Glutamatergic neuron (in vitro differentiated cells): ENCODE measurements at regions not wholly inside any gene's neighbourhood (a gene's known extent, or its start where the extent isn't known, plus 50 kb on each side); places are given as distances from the start of the nearest gene placed in this dataset.
"Not testable (repeated sequence)": the region's sequence is repeated elsewhere in the genome, so short reads cannot be mapped to it uniquely, and the experiment has no call there.

Experiments used
- DNase-seq: peaks from one replicate; pipeline ENCODE4 v3.0.0; 2022
- H3K27ac Mint-ChIP-seq: one replicate; pipeline ENCODE4 v1.8.0; 2020; ENCODE audit warnings: mild to moderate bottlenecking, mixed read lengths, inconsistent platforms; ENCODE audit not compliant: unreplicated experiment
- H3K27me3 Mint-ChIP-seq: one replicate; pipeline ENCODE4 v1.8.0; 2020; ENCODE audit warnings: mild to moderate bottlenecking, moderate library complexity, mixed read lengths, inconsistent platforms; ENCODE audit not compliant: unreplicated experiment
- H3K36me3 Mint-ChIP-seq: one replicate; pipeline ENCODE4 v1.8.0; 2020; ENCODE audit warnings: mild to moderate bottlenecking, mixed read lengths, inconsistent platforms; ENCODE audit not compliant: unreplicated experiment
- H3K4me1 Mint-ChIP-seq: one replicate; pipeline ENCODE4 v1.8.0; 2020; ENCODE audit warnings: mild to moderate bottlenecking, low read depth, mixed read lengths, inconsistent platforms; ENCODE audit not compliant: unreplicated experiment
- H3K4me3 Mint-ChIP-seq: one replicate; pipeline ENCODE4 v1.8.0; 2020; ENCODE audit warnings: mild to moderate bottlenecking, mixed read lengths, inconsistent platforms; ENCODE audit not compliant: unreplicated experiment
- H3K9me3 Mint-ChIP-seq: one replicate; pipeline ENCODE4 v1.8.0; 2020; ENCODE audit warnings: mild to moderate bottlenecking, moderate library complexity, mixed read lengths, inconsistent platforms; ENCODE audit not compliant: unreplicated experiment
- TF ChIP-seq, protein P1 (sequence below): fragments of 200-600 bp; sonication (generic); IDR thresholded peaks from one replicate; pipeline ENCODE4 v1.5.0; 2021; ENCODE audit not compliant: partially characterized antibody, unreplicated experiment

DNA sequence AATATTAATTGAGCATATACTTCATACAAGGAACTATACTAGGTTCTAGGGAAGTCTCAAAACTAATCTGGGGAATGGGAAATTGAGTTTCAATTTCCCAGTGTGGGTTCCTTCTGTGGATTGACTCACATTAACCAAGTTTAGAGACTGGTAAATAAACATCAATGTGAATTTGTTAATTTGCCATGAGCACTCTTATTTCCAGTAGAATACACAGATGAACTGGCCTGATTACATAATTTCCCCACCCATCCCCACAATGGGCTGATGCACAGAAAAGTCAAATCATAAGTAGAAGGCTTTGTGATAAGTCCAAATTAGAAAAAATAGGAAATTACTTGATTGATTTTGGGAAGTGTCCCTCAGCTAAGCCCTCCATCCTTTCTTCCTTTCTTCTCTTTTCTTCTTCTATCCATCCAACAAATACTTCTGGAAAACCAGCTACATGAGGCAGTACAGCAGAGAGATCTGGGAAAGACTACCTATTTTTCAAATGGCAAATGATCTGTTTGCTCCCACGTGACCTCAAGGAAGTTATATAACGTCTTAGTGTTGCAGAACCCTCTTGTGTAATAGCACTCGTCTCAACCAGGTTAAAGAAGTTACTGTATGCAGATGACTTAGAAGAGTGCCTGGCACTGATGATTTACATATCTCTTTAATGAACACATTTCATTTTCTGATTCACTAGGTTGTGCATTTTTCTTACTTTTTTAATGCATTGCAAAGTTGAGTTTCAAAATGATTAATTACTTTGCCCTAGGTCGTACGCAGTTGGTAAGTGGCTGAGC is 312.3 kb downstream of the SV2B start:
- H3K27ac Mint-ChIP-seq: no peak overlapping the region
- TF ChIP-seq, protein P1, sequence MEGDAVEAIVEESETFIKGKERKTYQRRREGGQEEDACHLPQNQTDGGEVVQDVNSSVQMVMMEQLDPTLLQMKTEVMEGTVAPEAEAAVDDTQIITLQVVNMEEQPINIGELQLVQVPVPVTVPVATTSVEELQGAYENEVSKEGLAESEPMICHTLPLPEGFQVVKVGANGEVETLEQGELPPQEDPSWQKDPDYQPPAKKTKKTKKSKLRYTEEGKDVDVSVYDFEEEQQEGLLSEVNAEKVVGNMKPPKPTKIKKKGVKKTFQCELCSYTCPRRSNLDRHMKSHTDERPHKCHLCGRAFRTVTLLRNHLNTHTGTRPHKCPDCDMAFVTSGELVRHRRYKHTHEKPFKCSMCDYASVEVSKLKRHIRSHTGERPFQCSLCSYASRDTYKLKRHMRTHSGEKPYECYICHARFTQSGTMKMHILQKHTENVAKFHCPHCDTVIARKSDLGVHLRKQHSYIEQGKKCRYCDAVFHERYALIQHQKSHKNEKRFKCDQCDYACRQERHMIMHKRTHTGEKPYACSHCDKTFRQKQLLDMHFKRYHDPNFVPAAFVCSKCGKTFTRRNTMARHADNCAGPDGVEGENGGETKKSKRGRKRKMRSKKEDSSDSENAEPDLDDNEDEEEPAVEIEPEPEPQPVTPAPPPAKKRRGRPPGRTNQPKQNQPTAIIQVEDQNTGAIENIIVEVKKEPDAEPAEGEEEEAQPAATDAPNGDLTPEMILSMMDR: no peak
- H3K27me3 Mint-ChIP-seq: no peaks in the 10 kb centered on the region
- H3K36me3 Mint-ChIP-seq: no peaks in the 10 kb centered on the region
- no peaks in the 10 kb centered on the region for H3K4me1 Mint-ChIP-seq
- H3K4me3 Mint-ChIP-seq: no peak overlapping the region
- no peak for DNase-seq
- H3K9me3 Mint-ChIP-seq: no peaks in the 10 kb centered on the region

DNA sequence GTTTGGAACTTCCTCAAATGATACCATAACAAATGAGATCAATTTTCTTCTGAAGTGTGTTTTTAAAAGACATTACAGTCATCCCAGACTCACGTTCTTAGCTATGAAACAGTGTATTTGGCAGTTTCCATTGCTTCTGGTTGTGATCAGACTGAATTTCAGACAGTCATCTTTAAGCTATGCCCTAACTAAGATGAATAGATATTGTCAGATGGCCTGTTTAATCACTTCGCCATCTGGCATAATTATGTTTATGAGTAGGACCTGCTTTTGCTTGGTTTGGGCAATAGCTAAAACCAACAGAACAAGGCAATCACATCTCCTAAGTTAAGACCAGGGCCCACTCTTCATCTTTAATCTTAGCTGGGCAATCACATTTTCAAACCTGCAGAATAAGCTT is 313.1 kb downstream of the SV2B start:
- Mint-ChIP-seq H3K27me3 (no peaks in the 10 kb centered on the region), H3K4me3 (no peak overlapping the region), H3K36me3 (no peaks in the 10 kb centered on the region), H3K27ac (no peak overlapping the region), H3K4me1 (no peaks in the 10 kb centered on the region), H3K9me3 (no peaks in the 10 kb centered on the region)
- no peak for DNase-seq
- TF ChIP-seq, protein P1: no peak

DNA sequence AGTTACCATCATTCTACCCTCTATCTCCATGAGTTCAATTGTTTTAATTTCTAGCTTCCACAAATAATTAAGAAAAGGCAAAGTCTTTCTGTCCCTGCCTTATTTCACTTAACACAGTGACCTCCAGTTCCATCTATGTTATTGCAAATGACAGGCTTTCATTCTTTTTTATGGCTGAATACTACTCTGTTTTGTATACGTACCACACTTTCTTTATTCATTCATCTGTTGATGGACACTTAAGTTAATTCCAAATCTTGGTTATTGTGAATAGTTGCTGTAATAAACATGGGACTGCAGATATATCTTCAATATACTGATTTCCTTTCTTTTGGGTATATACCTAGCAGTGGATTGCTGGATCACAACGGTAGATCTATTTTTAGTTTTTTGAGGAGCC is 314.1 kb downstream of the SV2B start:
- H3K27ac Mint-ChIP-seq: no peak overlapping the region
- no peak for DNase-seq
- no peaks in the 10 kb centered on the region for H3K4me1 Mint-ChIP-seq
- H3K27me3 Mint-ChIP-seq: no peaks in the 10 kb centered on the region
- H3K36me3 Mint-ChIP-seq: no peaks in the 10 kb centered on the region
- no peak overlapping the region for H3K4me3 Mint-ChIP-seq
- no peaks in the 10 kb centered on the region for H3K9me3 Mint-ChIP-seq
- TF ChIP-seq, protein P1: no peak

DNA sequence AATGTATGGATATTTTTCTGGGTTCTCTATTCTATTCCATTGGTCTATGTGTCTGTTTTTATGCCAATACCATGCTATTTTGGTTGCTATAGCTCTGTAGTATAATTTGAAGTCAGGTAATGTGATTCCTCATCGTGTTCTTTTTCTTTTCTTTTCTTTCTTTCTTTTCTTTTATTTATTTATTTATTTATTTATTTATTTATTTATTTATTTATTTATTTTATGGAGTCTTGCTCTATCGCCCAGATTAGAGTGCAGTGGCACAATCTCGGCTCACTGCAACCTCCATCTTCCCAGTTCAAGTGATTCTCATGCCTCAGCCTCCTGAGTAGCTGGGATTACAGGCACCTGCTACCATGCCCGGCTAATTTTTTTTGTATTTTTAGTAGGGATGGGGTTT is 315.2 kb downstream of the SV2B start:
- not testable (repeated sequence) for H3K36me3 Mint-ChIP-seq, DNase-seq, H3K27me3 Mint-ChIP-seq, H3K9me3 Mint-ChIP-seq, H3K4me3 Mint-ChIP-seq, H3K27ac Mint-ChIP-seq, H3K4me1 Mint-ChIP-seq

DNA sequence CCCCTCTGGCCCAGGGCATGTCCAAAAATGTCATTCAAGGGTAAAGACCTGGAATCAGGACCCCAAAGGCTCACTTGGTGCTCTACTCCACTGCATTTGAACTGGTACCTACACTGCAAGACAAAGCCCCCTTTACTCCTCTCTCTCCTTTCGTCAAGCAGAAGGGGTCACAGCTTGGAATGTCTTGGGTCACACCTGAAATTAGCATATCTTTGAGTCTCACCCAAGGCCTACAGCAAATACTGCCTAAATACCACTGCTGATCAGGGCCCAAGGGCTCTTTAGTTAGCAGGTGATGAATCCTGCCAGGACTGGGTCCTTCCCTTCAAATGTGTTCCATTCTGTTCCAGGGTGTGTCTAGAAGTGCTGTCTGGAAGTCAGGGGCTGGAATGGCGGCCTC is 320.6 kb downstream of the SV2B start:
- H3K27ac Mint-ChIP-seq: no peak overlapping the region
- peaks cover 2% of the 10 kb centered on the region for H3K27me3 Mint-ChIP-seq
- TF ChIP-seq, protein P1: no peak
- no peaks in the 10 kb centered on the region for H3K36me3 Mint-ChIP-seq
- H3K4me3 Mint-ChIP-seq: no peak overlapping the region
- DNase-seq: no peak
- no peaks in the 10 kb centered on the region for H3K4me1 Mint-ChIP-seq
- no peaks in the 10 kb centered on the region for H3K9me3 Mint-ChIP-seq
